HG03469 (cell line): ENCODE measurements at regions not wholly inside any gene's neighbourhood (a gene's known extent, or its start where the extent isn't known, plus 50 kb on each side); places are given as distances from the start of the nearest gene placed in this dataset.

Experiments used
- ATAC-seq: cut with Tn5 transposase; IDR thresholded peaks from one replicate; pipeline ENCODE4 v1.9.1; 2021; ENCODE audit warnings: mild to moderate bottlenecking, moderate library complexity, moderate number of reproducible peaks; ENCODE audit not compliant: unreplicated experiment

- ATAC-seq, result no peak
Measured at GRCh38 chr15:53307952-53308624, 451.4 kb downstream of the WDR72 start.

DNA sequence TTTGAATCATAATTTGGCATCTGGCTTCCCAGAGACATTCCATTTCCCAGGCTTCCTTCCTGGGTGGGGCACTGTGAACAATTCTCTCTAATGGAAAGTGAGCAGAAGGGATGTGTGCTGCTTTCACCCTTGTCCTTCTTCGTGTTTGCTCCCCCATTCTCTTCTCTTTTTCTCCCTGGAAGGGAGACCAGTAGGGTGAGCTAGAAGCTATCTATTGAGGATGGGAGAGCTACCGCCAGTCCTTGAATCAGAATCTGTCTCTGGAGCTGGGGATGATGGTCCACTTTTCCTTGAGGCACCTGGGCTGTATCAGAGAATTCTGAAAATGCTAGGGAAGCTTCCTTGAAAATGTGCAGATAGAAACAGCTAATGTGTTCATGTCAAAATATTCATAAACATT is 453.9 kb downstream of the WDR72 start:
- no peak for ATAC-seq

DNA sequence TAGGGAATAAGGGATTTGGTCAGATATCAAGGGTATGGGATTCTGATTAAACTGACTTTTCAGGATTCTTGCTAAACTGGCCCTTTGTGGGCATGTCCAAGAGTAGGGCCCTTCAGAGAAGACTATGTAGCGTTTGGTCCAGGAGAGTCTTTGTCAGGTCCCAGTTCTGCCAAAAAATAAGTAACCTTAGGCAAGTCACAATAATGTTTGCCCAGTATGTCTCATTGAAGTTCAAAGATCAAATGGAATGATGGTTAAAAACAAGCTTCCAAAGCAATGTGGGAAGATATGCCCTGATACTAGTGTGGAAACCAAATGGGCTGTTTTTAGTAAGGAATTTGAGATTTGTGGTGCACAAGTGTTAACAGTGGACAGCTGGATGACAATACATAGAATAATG is 454.4 kb downstream of the WDR72 start:
- no peak for ATAC-seq

- no peak for ATAC-seq
Measured at GRCh38 chr15:53297828-53298227, 461.6 kb downstream of the WDR72 start.

- ATAC-seq, result no peak
Measured at GRCh38 chr15:53296603-53297002, 462.9 kb downstream of the WDR72 start.

GRCh38 chr15:53295574-53295973 is 463.9 kb downstream of the WDR72 start:
- ATAC-seq, result no peak

DNA sequence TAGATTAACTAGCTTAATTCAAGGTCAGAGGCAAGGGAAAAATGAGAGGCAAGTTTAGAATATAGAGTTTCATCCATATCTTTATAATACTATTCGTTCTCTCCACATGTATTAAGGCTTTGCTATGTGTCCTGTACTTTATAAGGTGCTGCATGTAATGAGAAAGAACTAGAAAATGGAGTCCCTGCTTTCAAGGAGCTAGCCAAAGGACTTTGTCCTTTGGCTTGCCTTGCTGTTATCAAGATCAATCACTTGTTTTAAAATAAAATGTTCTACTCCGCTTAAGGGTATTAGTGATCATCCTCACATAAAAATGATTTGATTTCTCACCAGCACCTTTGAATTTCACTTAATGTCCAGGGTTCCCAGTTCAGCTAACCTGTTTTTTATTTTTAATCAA is 470.9 kb downstream of the WDR72 start:
- ATAC-seq, result no peak

DNA sequence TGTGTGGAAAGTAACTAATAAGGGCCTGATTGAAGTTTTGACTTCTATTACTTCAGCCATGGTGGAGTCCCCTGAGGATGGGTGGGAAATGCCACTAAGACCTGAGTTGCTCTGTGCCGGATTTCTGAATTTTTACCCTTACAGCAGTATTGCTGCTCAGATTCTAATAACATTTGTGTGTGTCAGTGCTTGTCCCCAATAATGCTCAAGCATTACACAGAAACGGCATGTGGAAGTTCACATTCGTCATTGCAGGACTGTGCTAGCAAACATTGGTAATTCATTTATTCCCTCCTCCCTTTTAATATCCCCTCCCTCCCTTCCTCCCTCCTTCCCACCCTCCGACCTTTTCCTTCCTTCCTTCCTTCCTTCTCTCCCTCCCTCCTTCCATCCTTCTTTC is 484.5 kb upstream of the ONECUT1 start:
- no peak for ATAC-seq

DNA sequence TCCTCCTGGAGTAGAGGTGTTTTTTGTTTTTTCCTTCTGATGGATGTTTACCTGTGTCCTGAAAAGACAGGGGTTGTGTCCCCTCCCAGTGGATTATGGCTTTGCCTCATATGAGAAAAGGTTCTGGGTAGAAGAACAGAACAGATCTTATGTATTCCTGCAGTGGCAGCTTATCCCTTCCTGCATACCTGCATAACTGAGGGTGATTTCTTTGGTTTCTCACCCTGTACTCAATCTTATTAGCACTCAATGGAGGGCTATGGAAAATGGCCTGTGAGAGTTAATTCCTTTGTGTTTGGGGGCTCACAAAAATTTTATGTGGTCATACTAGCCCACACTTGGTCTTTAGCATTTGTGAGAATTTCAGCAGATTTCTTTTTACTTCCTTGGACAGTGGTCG is 482.0 kb upstream of the ONECUT1 start:
- no peak for ATAC-seq

- no peak for ATAC-seq
Measured at GRCh38 chr15:53266176-53266575, 476.0 kb upstream of the ONECUT1 start.

DNA sequence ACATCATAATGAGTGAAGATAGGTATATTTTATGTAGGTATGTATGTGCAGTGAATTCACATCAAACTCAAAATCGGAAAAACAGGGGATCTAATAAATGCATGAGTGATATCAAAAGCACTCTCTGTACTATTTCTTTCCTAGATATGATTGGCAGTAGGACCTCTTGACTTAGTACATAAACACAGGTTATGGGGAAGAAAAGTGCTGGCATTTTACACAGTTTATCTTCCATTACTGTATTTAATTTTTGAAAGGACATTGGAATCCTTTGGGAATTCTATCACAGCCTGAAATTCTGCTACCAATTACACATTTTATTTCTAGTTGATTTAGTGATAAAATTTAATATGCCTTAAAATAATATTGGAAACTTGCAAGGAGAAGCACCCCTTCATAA is 470.5 kb upstream of the ONECUT1 start:
- ATAC-seq, result no peak

DNA sequence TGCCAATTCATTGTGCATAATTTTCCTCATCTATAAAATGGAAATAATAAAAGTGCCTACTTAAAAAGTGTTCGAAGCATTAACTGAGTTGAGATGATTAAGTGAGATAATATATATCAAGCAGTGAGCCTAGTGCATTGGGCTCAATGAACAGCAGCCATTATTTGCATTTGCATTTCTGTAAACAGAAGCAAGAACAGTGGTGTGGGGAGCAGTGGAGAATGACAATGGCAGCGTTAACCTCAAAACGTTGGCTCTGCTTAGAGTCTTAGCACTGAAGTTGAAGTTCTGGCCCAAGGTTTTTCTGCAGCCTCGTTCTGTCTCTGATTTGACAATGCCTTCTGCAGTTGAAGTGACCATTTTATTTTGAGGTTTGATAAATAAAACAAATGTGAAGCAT is 466.3 kb upstream of the ONECUT1 start:
- no peak for ATAC-seq

GRCh38 chr15:53256043-53256442 is 465.9 kb upstream of the ONECUT1 start:
- no peak for ATAC-seq

- ATAC-seq, result no peak
Measured at GRCh38 chr15:53251996-53252395, 461.9 kb upstream of the ONECUT1 start.

- ATAC-seq, result no peak
Measured at GRCh38 chr15:53251523-53251922, 461.4 kb upstream of the ONECUT1 start.

GRCh38 chr15:53247041-53247708 is 457.0 kb upstream of the ONECUT1 start:
- no peak for ATAC-seq

DNA sequence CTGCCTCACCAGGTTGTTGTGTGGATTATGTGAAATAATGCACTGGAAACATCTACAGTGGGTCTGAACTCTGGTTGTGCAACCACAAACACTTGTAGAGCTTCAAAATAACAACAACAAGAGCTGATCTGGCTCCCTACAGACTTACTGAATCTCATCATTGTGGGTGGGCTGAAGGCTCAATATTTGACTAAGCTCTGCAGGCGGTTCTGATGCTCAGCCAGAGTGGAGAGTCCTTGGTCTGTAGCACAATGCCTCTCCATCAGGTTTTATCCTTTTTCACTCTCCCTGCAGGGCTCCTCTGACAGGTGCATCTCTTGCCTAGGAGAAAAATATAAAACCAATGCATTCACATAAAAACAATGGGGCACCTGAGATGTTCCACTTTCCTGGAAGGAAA is 456.3 kb upstream of the ONECUT1 start:
- no peak for ATAC-seq

GRCh38 chr15:53233801-53234200 is 443.7 kb upstream of the ONECUT1 start:
- ATAC-seq, result no peak

DNA sequence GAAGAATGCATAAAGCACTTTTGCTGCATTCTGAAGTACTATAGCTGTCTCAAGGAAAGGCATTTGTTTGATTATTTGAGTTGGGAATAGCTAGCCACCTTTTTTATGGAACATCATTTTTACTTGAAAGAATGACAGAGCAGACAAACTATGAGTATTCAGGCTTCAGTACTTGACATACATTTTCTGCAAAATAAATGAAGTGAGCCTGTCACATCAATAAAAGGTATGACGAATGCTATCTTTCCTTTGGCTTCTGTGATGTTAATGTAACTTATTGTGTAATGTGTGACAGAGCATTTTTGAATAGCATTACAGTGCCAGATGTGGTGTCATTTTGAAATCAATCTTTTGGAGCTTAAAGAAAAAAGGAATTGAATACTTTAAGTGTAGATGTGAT is 440.3 kb upstream of the ONECUT1 start:
- no peak for ATAC-seq

GRCh38 chr15:53226559-53226958 is 436.4 kb upstream of the ONECUT1 start:
- no peak for ATAC-seq

GRCh38 chr15:53225781-53226180 is 435.6 kb upstream of the ONECUT1 start:
- ATAC-seq, result no peak

- ATAC-seq, result no peak
Measured at GRCh38 chr15:53224371-53224770, 434.2 kb upstream of the ONECUT1 start.

DNA sequence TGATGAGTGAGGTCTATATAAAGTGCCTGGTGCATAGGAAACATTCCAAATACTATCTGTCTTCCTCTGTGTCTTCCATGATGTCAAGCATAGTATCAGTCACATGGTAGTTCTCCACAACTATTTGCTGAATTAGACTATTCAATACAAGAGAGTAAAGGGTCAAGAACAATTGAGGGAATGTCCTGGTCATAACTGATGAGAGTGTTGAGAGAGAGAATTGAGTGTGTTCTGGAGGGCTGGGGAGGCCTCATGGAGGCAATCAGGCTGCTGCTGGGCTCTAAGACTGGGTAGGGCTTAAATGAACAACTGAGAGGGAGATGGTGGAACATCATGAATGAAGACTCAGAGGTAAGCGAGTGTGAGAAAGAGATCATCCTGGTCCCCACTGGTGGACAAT is 433.7 kb upstream of the ONECUT1 start:
- no peak for ATAC-seq
